ENCODE measurements at regions not wholly inside any gene's neighbourhood (a gene's known extent, or its start where the extent isn't known, plus 50 kb on each side); places are given as distances from the start of the nearest gene placed in this dataset.

DNA sequence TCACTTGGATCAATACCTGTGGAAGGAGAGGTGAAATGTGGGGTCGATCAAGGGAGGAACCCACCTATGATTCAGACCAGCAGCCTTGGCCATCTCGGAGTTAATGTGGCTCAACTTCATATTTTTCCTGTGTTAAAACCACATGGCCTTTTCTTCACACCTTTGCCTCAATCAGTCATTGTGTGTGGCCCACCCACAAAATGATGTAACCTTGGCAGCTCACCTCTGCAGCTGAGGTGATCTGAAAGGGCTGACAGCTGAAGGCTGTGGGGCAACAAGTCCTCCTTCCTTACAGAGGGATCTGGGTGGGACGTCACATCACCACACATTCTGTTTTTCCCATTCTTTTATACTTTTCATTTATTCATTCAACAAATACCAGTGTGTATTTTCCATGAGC lies 357.1 kb upstream of the HSF2 start:
- no peak overlapping the region for H3K9ac ChIP-seq (ENCODE audit: low read depth, low read length)
- no peaks in the 10 kb centered on the region for H3K36me3 ChIP-seq (ENCODE audit: control insufficient read depth, insufficient read depth, low read length)
- H3K27me3 ChIP-seq (ENCODE audit: control insufficient read depth, insufficient read depth, low read length), result no peaks in the 10 kb centered on the region
- H3K9me3 ChIP-seq (ENCODE audit: control insufficient read depth, insufficient read depth, low read length), result no peaks in the 10 kb centered on the region
- no peaks in the 10 kb centered on the region for H3K4me1 ChIP-seq (ENCODE audit: control insufficient read depth, insufficient read depth, low read length)
- no peak overlapping the region for H3K4me3 ChIP-seq (ENCODE audit: low read depth, low read length)

- no peaks in the 10 kb centered on the region for H3K27me3 ChIP-seq (ENCODE audit: control insufficient read depth, insufficient read depth, low read length)
- H3K4me1 ChIP-seq (ENCODE audit: control insufficient read depth, insufficient read depth, low read length), result no peaks in the 10 kb centered on the region
- H3K9me3 ChIP-seq (ENCODE audit: control insufficient read depth, insufficient read depth, low read length), result no peaks in the 10 kb centered on the region
- no peak overlapping the region for H3K9ac ChIP-seq (ENCODE audit: low read depth, low read length)
- no peaks in the 10 kb centered on the region for H3K36me3 ChIP-seq (ENCODE audit: control insufficient read depth, insufficient read depth, low read length)
- H3K4me3 ChIP-seq (ENCODE audit: low read depth, low read length), result no peak overlapping the region
These were observed 356.3 kb upstream of the HSF2 start for GRCh38 chr6:122042960-122043735.

DNA sequence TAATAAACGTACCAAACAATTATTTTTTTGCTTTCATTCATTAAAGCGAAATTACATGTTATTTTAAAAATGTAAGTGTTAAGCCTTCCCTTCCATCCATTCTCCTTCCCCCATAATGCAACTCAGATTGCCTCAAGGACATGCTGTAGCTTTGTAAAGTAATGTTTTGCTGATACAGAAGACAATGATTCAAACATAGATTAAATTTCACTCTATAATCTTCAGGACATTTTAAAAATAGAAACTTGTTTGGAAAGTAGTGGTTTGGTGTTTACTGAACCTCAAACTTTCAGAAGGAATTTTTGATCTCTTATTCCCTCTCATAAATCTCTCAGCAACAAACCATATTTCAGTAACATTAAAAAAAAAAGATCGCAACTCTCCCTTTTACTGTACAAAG lies 350.9 kb upstream of the HSF2 start:
- Histone ChIP-seq H3K9ac (ENCODE audit: low read depth, low read length) (no peak overlapping the region), H3K27me3 (ENCODE audit: control insufficient read depth, insufficient read depth, low read length) (no peaks in the 10 kb centered on the region), H3K4me1 (ENCODE audit: control insufficient read depth, insufficient read depth, low read length) (no peaks in the 10 kb centered on the region), H3K9me3 (ENCODE audit: control insufficient read depth, insufficient read depth, low read length) (no peaks in the 10 kb centered on the region), H3K36me3 (ENCODE audit: control insufficient read depth, insufficient read depth, low read length) (no peaks in the 10 kb centered on the region), H3K4me3 (ENCODE audit: low read depth, low read length) (no peak overlapping the region)

GRCh38 chr6:122049341-122049740 lies 350.1 kb upstream of the HSF2 start:
- Histone ChIP-seq H3K9me3 (ENCODE audit: control insufficient read depth, insufficient read depth, low read length) (no peaks in the 10 kb centered on the region), H3K4me1 (ENCODE audit: control insufficient read depth, insufficient read depth, low read length) (no peaks in the 10 kb centered on the region), H3K27me3 (ENCODE audit: control insufficient read depth, insufficient read depth, low read length) (no peaks in the 10 kb centered on the region), H3K36me3 (ENCODE audit: control insufficient read depth, insufficient read depth, low read length) (no peaks in the 10 kb centered on the region), H3K4me3 (ENCODE audit: low read depth, low read length) (no peak overlapping the region), H3K9ac (ENCODE audit: low read depth, low read length) (no peak overlapping the region)

- H3K4me3 ChIP-seq (ENCODE audit: low read depth, low read length), result no peak overlapping the region
- no peaks in the 10 kb centered on the region for H3K36me3 ChIP-seq (ENCODE audit: control insufficient read depth, insufficient read depth, low read length)
- H3K9ac ChIP-seq (ENCODE audit: low read depth, low read length), result no peak overlapping the region
- no peaks in the 10 kb centered on the region for H3K9me3 ChIP-seq (ENCODE audit: control insufficient read depth, insufficient read depth, low read length)
- no peaks in the 10 kb centered on the region for H3K4me1 ChIP-seq (ENCODE audit: control insufficient read depth, insufficient read depth, low read length)
- H3K27me3 ChIP-seq (ENCODE audit: control insufficient read depth, insufficient read depth, low read length), result no peaks in the 10 kb centered on the region
These were observed 349.2 kb upstream of the HSF2 start for GRCh38 chr6:122050242-122050755.

- Histone ChIP-seq H3K9me3 (ENCODE audit: control insufficient read depth, insufficient read depth, low read length) (no peaks in the 10 kb centered on the region), H3K27me3 (ENCODE audit: control insufficient read depth, insufficient read depth, low read length) (no peaks in the 10 kb centered on the region), H3K36me3 (ENCODE audit: control insufficient read depth, insufficient read depth, low read length) (no peaks in the 10 kb centered on the region), H3K9ac (ENCODE audit: low read depth, low read length) (no peak overlapping the region), H3K4me1 (ENCODE audit: control insufficient read depth, insufficient read depth, low read length) (no peaks in the 10 kb centered on the region), H3K4me3 (ENCODE audit: low read depth, low read length) (no peak overlapping the region)
These were observed 347.0 kb upstream of the HSF2 start for GRCh38 chr6:122052346-122052900.

- H3K4me1 ChIP-seq (ENCODE audit: control insufficient read depth, insufficient read depth, low read length), result peaks cover 4% of the 10 kb centered on the region
- H3K9me3 ChIP-seq (ENCODE audit: control insufficient read depth, insufficient read depth, low read length), result no peaks in the 10 kb centered on the region
- no peaks in the 10 kb centered on the region for H3K27me3 ChIP-seq (ENCODE audit: control insufficient read depth, insufficient read depth, low read length)
- no peak overlapping the region for H3K4me3 ChIP-seq (ENCODE audit: low read depth, low read length)
- no peaks in the 10 kb centered on the region for H3K36me3 ChIP-seq (ENCODE audit: control insufficient read depth, insufficient read depth, low read length)
- H3K9ac ChIP-seq (ENCODE audit: low read depth, low read length), result no peak overlapping the region
These were observed 339.5 kb upstream of the HSF2 start for GRCh38 chr6:122059918-122060317.

DNA sequence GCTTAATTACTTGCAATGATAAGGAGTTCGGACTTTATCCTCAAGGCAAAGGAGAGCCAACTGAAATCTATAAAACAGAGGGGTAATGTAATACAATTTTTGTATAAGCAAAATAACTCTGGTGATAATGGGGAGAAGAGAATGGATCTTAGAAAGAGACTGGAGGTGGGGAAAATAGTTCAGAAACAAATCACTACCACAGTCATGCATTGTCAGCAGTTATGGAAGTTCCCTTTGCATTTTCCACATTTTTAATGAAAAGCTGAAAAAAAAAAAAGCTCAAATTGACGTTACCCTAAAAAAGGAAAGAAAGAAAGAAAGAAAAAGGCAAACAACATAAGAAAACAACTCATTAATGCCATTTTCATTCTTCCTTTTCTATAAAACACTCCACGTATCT lies 337.6 kb upstream of the HSF2 start:
- Histone ChIP-seq H3K4me1 (ENCODE audit: control insufficient read depth, insufficient read depth, low read length) (peaks cover 4% of the 10 kb centered on the region), H3K9ac (ENCODE audit: low read depth, low read length) (no peak overlapping the region), H3K9me3 (ENCODE audit: control insufficient read depth, insufficient read depth, low read length) (no peaks in the 10 kb centered on the region), H3K36me3 (ENCODE audit: control insufficient read depth, insufficient read depth, low read length) (no peaks in the 10 kb centered on the region), H3K27me3 (ENCODE audit: control insufficient read depth, insufficient read depth, low read length) (no peaks in the 10 kb centered on the region), H3K4me3 (ENCODE audit: low read depth, low read length) (no peak overlapping the region)

GRCh38 chr6:122063076-122063475 lies 336.4 kb upstream of the HSF2 start:
- Histone ChIP-seq H3K4me3 (ENCODE audit: low read depth, low read length) (no peak overlapping the region), H3K27me3 (ENCODE audit: control insufficient read depth, insufficient read depth, low read length) (no peaks in the 10 kb centered on the region), H3K9me3 (ENCODE audit: control insufficient read depth, insufficient read depth, low read length) (no peaks in the 10 kb centered on the region), H3K36me3 (ENCODE audit: control insufficient read depth, insufficient read depth, low read length) (no peaks in the 10 kb centered on the region), H3K4me1 (ENCODE audit: control insufficient read depth, insufficient read depth, low read length) (peaks cover 4% of the 10 kb centered on the region), H3K9ac (ENCODE audit: low read depth, low read length) (no peak overlapping the region)

DNA sequence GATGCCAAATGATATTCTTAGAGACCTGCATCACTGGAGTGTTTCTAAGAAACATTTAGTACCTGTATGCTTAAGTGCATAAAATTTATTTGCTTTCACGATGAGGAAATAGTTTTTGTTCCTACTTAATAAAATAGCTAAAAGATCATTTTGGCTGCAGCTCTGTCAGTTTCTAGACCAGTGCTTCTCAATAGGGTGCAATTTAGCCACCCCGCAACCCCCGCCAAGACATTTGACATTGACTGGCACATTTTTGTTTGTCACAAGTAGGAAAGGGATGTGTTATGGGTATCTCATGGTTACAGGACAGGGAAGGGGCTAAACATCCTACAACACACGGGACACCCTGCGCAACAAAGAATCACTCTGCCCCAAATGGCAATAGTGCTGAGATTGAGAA lies 335.7 kb upstream of the HSF2 start:
- Histone ChIP-seq H3K4me3 (ENCODE audit: low read depth, low read length) (no peak overlapping the region), H3K9me3 (ENCODE audit: control insufficient read depth, insufficient read depth, low read length) (no peaks in the 10 kb centered on the region), H3K27me3 (ENCODE audit: control insufficient read depth, insufficient read depth, low read length) (no peaks in the 10 kb centered on the region), H3K36me3 (ENCODE audit: control insufficient read depth, insufficient read depth, low read length) (no peaks in the 10 kb centered on the region), H3K9ac (ENCODE audit: low read depth, low read length) (no peak overlapping the region), H3K4me1 (ENCODE audit: control insufficient read depth, insufficient read depth, low read length) (peaks cover 4% of the 10 kb centered on the region)

DNA sequence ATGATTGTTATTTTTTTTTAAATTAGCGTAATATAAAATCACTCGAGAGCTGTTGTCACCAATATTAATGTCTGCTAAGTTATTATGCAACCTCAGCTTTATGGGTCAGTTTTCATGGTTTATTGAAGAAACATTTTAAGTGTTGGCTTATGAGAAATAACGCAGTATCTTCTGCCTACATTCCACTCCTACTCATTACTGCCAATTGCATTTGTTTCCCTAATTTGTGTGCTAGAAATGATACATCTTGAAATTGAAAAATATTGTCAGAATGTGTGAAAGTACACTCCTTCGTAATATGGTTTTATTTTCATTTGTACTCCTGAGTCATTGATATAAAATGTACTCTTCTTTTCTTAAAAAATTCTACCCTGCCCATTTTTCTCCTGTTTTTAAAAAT lies 333.3 kb upstream of the HSF2 start:
- no peaks in the 10 kb centered on the region for H3K36me3 ChIP-seq (ENCODE audit: control insufficient read depth, insufficient read depth, low read length)
- no peaks in the 10 kb centered on the region for H3K9me3 ChIP-seq (ENCODE audit: control insufficient read depth, insufficient read depth, low read length)
- no peak overlapping the region for H3K9ac ChIP-seq (ENCODE audit: low read depth, low read length)
- no peaks in the 10 kb centered on the region for H3K27me3 ChIP-seq (ENCODE audit: control insufficient read depth, insufficient read depth, low read length)
- peaks cover 4% of the 10 kb centered on the region for H3K4me1 ChIP-seq (ENCODE audit: control insufficient read depth, insufficient read depth, low read length)
- no peak overlapping the region for H3K4me3 ChIP-seq (ENCODE audit: low read depth, low read length)

DNA sequence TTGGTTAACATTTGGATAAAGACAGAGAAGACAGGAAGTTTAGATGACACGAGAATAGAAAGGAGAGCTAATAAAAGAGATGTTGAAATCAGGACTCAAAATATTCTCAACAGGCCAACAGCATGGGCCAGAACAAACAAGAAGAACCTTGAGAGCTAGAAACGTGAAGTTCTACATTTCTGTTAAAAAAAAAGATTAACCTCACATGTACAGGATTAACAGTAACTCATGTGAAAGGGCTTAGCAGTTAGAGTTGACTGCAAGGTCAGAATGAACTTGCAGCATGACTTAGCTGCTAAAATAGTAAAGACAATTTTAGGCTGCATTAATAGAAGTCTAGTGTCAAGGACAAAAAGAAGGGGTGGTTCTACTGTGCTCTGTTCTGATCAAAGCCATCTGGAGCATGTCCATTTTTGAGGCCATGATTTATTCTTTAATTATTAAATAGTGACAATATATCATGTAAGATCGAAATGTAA lies 331.1 kb upstream of the HSF2 start:
- Histone ChIP-seq H3K27me3 (ENCODE audit: control insufficient read depth, insufficient read depth, low read length) (no peaks in the 10 kb centered on the region), H3K9ac (ENCODE audit: low read depth, low read length) (no peak overlapping the region), H3K4me3 (ENCODE audit: low read depth, low read length) (no peak overlapping the region), H3K9me3 (ENCODE audit: control insufficient read depth, insufficient read depth, low read length) (no peaks in the 10 kb centered on the region), H3K4me1 (ENCODE audit: control insufficient read depth, insufficient read depth, low read length) (no peaks in the 10 kb centered on the region), H3K36me3 (ENCODE audit: control insufficient read depth, insufficient read depth, low read length) (no peaks in the 10 kb centered on the region)
